Globus pallidus (tissue), 1 donor: ENCODE measurements at regions not wholly inside any gene's neighbourhood (a gene's known extent, or its start where the extent isn't known, plus 50 kb on each side); places are given as distances from the start of the nearest gene placed in this dataset.

Source experiments
- DNase-seq: peaks from one replicate; pipeline ENCODE4 v3.0.0-alpha.2; 2015; ENCODE audit warnings: low spot score

DNA sequence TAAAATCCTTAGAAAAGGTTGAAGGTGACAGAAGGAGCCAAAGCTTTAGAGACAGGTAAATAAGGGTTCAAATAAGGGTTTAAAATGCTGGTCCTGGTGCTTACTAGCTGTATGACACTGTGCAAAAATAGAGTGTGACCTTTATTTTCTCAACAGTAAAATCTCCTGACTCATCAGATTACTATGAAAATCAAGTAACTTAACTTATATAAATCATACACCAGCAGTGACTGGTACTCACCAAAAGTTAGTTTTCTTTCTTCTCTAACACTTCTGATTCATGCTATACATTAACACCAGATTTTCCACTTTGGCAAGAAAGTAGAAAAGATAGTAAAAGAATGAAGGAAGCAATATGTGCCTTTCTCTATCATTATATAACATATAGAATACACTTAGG lies 205.9 kb upstream of the GBE1 start:
- no peak for DNase-seq

DNA sequence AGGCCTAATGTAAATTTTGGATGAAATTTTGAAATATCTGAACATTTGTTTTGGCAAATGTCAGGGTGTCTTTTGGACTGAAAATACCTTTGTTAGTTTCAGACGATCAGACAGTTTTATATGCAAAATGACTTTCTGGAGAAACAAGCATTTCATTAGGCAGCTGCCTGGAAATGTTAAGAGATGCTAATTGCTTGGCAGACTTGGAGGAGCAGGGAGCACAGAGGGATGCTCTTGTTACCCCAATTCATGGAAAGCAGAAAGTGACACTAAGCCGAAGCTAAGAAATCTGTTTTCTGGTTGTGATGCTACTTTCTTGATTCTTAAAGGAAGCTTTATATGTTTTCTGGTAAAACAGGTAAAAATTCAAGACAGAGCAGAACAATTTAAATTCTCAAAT lies 204.3 kb upstream of the GBE1 start:
- no peak for DNase-seq

DNA sequence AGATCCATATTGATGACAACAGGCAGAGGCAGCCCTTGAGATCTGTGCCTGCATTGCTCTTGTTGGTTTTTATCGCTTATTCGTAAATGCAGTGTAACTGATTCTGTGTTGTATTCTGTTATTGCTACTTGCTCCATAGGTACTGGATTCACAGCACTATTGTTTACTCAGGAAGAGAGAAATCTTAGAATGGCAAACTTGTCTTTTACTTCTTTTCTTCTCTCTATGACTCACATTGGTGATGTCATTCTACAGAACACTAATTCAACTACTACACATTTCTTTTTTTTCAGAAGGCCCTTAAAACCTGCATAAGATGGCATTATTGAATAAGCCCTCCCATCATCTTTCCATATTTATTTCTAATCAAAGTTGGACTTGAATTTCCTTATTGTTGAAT lies 201.0 kb upstream of the GBE1 start:
- no peak for DNase-seq

DNA sequence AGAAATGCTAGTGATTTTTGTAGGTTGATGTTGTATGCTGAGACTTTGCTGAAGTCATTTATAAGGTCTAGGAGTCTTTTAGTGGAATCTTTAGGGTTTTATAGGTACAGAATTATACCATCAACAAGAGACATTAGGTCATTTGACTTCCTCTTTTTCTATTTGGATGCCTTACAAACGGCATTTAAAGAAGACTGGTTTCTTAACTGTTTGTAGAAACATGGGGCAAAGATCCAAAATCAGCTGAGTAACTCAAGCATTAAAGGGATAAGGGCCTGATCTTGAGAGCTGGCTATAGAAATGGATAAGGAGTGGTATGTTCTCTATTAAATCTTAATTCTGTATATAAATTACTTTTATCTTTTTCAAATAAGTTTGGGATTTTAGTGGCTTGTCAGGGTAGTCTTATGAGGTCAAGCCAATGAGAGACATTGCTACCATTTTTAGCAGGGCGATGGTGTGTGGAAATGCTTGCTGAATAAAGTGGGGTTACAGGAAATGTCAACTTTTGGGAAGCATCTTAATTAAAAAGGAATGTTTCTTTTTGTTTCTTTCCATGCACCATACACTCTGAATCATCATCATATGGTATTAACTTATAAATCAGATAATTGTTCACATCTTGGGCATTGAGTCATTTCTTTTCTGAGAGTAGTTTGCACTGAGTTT lies 197.7 kb upstream of the GBE1 start:
- no peak for DNase-seq

DNA sequence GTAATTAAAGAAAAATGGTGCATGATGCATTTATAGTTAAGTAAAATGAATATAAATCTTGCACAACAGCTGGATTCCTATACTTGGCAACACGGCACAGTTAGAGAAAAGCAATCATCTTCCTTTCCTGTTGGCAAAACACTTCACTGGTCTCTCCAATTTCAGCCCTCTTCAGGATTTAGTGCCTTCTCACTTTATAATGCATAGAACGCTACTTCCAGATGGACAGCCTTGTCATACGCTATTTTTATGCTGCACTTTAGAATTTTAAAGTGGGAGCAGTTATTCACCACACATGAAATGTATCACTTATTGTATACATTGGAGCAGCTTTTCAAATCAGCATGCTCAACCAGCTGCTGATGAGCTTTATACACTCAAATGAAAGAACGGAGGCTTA lies 194.4 kb upstream of the GBE1 start:
- no peak for DNase-seq

DNA sequence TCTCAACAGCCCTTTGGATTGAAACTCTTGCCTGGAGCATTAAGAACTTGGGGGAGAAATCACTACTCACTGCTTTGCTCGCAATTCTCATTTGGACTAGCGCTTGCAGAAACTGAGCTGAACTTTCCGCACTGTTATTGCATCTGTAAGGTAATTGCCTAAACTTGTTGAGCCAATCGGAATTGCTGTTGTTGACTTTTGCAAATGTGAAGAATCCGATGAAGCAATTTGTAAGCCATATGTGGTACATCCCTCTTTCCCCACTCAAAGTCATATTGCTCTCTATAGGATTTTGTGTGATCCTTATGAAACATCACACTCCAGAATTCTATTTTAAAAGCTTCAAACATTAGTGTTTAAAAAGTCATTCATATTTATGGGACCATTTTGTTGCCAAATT lies 191.7 kb upstream of the GBE1 start:
- DNase-seq: no peak

DNA sequence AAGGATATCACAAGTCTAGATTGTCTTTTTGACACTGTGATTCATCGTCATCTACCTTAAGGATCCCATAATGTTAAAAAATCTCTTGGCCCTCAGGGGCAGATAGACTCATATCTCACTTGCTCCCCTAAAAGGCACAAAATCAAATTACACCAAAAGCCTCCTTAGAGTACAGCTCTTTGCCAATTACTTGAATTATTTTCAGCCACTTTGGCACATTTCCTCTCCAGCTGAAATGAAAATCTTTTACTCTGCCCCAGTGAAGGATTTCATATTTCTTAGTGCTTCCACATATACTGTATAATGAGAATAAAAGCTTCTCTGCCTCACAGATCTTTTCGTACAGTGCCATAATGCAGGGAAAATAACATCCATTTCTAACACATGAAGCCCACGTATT lies 190.7 kb upstream of the GBE1 start:
- DNase-seq: no peak

DNA sequence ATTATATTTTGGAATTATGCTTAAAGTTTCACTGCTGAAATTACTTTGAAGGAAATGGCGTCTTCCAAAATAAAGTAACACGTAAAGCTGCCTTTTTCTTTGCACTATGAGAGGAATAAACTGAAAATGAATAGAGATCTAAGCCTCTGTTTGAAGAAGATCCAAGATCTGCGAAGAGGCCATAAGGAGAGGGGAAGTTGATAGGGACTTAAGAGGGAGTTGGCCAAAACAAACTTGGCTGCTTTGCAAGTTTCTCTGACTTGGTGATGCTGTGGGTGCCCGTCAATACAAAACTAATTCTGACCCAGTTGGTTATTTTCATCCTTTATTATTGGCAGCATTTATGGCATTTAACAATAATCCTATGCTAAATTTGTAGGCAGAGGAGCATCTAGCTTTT lies 190.2 kb upstream of the GBE1 start:
- no peak for DNase-seq

DNA sequence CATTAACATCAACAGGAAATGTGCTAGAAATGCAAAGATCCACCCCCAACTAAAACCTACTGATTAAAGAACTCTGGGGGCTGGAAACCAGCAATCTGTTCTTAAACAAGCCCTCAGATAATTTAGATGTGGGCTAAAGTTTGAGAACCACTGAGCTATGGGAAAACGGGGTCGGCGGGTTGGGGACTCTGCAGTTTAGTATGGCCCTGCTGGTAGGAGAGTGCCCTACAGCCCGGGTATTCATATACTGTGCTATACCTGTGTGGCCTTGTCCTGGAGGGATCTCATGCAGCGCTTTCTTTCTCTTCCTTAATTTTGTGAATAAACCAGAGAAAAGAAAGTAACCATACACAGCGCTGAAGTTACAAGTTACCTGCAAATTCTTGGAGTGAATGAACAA lies 189.7 kb upstream of the GBE1 start:
- DNase-seq: no peak

DNA sequence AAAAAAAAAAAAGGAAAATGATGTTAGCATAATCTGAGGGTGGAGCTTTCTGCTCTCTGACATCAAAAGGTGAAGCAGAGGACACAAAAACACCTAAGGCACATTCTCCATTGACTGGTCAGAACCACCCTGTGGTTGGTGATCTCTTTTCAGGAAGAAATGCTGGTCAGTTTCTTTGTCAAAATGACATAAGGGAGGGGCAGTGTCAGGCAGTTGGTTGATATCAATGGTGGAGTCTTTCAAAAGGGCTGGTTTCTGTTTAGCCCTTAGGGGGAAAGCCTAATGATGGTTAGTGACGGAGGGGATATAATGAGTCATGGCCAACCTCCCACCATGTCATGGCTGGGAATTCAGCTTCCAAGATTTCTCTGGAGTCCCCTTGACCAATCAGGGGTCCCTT lies 185.9 kb upstream of the GBE1 start:
- no peak for DNase-seq

DNA sequence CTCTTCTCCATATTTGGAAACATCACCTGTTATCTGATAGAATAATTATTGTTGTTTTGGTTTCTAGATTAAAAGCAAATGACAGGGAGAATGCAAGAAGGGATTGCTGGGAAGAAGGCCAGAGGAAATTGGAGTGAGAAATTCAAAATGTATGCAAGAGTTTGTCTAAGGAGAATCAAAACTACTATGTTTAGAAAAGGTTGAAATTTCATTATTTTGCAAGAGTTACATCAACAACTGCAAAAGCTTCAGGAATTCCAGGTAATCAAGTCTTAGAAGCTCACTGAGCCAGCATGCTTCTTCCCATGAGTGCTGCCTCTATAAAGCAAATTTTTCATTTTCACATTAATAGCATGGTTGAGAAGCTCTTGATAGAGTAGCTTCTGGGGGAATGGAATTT lies 177.2 kb upstream of the GBE1 start:
- no peak for DNase-seq

DNA sequence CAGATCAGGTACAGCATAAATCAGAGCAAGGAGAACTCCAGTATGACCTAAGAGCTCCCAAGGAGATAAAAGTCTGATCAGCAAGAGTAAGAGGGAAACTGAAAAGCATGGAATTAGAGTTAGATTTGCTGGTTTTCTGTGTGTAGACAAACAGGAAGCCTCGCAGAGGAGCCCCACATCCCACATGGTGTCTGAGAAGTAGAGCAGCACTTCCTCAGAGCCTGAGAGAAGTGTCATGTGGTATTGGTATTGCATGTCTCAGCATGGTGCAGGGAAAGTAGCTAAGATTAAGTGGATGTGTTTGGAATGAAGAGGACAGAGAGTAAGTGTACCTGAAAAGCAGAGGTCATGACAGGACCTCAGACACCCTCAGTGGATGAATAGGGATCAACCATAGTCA lies 175.4 kb upstream of the GBE1 start:
- peak; percentile 20 for DNase-seq

DNA sequence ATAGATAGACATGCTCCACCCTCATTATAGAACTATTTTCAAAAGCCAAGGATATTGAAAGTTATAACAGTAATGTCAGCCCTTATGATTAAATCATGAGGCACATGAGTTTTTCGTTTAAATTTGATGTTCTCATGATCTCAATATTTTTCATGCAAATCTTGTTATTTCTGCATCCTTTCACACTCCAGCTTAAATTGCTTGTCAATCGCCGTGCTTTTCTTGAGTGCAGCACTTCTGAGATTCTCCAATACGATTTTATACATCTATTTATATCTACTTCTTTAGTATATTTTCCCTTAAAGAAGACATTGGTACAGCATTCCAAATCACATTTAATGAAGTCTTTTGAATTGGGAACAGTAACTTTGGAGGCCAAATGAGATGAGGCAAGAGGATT lies 171.2 kb upstream of the GBE1 start:
- no peak for DNase-seq

DNA sequence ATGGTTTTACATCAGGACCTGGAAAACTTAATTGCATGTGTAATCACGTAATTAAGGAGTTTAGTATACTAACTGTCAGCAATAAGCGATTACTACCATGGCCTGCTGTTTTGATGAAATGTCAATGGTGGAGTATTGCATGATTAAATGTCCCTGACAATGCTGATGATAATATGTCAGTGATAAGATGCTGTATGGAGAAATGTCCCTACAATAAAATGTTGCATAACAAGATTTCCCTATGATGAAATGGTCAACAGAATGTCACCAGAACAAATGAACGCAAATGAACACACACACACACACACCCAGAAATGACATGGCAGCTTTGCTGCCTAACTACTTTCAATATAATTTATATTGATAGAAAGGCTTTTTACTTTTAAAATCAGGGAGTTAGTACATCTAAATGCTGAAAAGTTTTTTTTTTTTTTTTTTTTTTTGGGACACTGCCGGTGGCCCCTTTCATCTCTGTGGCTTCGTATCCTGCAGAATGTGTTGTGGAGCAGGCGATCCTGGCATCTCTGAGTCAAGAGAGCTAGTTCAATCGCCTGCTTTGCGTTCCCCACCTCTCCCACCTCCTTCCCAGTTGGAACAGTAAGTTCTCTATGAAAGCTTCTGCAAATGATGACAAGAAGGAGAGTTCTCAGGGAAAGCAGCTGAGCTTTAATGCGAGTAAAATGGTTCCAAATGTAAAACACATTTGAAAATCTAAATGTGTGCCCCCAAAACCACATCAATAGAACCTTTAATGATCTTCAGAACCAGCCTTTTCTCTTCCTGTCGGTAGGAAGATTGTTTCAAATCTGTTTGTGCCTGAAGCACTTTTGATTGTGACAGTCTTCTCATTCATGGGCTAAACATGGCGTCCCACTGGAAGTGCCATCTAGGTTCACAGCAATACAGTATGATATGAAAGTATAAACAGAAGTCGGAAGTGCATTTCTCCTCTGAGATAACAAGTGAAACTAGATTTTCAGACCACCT lies 170.1 kb upstream of the GBE1 start:
- DNase-seq: no peak

DNA sequence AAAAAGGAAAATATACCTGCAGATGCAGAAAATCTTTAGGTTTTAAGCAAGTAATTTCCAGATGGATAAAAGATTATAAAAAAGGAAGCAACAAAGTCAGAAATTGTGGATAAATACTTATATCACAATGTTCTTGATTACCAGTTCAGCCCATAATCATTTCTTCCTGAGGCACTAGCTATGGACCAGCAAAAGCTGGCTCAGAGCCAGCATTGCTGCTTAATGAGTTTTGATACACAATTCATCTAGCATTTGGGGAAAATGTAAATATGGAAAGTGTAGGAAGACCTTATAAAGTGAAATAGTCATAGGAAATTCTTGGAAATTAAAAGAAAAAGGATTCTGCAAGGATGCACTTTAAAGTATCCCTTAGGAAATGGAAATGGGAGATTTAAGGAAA lies 168.3 kb upstream of the GBE1 start:
- DNase-seq: no peak

DNA sequence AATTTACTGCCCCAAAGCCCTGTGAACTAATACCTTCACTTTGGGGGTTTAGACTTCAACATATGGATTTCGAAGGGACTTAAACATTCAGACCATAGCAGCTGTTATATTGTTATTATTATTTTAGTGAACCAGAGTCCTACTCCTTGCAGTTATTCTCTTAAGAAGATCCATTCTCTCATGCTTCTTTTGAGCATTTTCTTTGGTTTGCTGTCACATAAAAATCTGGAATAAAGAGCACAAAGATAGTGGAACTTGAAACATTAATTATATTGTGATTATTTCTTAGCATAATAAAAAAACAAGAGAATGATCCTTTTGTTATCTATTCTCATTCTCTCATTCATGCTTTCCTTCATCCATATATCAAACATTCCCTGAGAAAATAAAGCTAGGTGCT lies 166.4 kb upstream of the GBE1 start:
- DNase-seq: no peak

DNA sequence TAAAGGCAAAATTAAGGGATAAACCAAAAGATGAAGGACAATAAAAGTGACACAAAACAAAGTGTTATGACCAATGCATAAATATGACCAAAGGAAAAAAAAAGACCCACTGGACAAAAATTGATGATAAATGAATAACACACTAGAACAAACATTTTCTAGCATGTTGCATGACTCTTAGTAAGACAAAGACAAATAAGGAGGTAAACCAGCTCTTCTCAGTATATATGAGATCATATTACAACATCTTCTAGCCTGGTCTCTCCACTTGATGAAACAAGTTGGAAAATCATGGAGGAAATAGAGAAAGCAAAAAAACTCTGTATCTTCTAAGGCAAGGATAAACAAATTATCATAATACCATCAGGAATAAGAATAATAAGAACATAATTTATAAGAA lies 163.9 kb upstream of the GBE1 start:
- DNase-seq: no peak

DNA sequence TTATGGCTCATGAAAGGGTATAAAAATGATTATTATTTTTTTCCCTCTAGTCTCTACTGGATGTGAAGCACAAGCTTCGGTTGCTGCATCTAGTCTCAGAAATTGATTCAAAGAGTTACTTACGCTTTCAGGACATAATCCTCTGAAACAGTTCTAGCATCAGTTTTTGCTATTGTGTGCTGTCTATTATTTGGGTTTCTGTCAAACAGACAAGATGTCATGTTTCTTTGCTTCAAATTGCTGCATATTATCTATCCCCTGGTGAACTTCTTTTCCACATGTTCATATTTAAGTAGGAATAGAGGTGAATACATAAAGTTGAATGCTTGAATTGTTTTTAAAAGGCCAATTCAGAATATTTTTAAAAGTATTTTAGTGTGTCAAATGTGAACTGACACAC lies 161.6 kb upstream of the GBE1 start:
- DNase-seq: no peak

DNA sequence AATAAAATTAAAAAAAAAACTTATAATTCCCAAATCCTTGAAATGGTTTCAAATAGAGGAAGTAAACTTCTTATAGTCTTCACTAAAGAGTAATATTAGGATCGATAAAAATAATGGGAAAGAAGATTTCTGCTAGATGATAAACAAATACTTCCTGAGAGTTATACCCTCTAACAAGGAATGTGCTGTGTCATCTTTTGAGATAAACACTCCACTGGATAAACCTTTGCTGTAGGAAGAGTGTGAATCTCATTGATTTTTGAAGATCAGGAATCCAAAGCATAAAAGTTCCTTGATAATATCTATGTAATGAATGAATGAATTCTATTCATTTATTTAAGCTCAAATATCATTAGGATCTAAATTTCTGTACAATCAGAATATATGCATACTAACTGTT lies 161.0 kb upstream of the GBE1 start:
- DNase-seq: no peak

DNA sequence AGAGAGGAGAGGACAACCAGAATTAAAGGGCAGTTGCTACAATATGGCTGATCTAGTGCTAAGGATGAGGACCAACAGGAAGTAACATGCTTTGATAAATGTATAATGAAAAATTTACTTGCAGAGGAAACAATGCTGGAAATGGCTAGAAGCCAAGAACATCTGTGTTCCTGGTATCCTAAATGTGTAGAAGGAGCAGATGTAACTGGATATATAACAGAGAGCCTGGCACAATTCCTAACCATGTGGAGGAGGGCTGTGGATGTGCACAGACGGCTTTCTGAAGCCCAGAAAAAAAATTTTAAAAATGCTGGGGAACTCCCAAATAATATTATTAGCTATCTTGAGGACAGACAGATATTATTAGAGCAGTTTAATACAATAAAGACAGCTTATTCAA lies 159.4 kb upstream of the GBE1 start:
- DNase-seq: no peak

DNA sequence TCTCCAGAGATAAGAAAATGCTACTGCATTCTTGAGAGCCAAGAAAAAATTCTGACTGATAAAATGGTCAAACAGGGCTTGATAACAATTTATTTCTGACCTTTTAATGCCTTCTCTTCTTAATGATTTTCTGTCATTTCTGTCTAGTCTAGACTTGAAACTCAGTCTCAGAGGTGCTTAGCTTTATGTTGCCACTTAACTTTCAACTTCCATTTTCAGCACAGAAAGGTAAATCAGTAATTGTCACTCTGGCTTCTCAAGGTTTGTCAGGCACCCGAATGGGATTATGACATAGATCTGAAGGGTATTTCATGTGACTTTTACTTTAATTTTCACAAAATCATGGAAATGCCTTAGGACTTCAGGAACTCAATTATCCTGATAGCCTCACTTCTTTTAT lies 155.4 kb upstream of the GBE1 start:
- DNase-seq: no peak

DNA sequence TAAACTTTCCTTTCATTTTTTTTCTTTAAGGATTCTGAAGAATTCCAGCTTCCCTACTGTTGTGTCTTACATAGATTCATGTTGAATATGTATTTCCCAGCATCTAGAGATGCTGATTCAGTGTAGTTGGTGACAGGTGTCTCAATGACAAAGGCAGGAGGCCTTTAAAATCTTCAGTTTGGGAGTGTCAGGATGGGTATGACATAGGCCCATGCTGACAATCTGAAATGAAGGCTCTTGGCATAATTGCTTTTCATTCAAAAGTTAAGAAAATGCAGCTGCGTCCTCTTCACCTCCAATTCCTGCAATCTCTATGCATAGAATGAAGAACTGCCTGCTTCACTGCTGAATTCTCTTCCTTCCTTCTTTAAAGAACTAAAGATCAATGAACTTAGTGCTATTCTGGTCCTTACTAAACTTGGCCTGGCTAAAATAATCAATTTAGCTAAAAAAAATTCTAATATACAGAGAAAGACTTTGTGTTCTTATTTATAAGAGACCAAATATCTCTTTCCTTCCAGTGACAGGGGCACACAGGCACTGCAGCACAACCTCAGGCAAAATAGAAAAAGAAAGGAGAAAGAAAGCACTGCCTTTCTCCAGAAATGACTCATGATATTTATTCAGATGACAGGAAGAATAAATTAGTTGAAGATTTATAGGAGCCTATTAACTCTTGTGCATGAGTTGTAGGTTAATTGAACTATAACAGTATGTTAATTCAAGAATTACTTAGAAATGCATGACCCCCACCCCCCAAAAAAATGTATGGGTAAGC lies 152.6 kb upstream of the GBE1 start:
- DNase-seq: no peak

DNA sequence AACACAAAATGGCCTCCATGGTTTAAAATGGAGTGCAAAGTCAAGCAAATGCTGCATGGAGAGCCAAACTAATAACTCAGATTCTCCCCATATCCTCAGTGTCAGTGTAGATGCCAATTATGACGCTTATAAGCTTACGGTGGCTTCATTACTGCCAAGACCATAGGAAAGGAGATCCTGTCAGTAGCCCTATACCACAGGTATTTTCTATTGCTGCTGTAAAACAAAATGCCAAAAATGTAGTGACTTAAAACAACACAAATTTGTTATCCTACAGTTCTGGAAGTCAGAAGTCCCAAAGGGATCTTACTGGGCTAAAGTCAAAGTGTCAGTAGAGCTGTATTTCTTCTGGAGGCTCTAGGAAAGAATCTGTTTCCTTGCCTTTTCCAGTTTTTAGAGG lies 149.8 kb upstream of the GBE1 start:
- DNase-seq: no peak
